ENCODE measurements at regions not wholly inside any gene's neighbourhood (a gene's known extent, or its start where the extent isn't known, plus 50 kb on each side); places are given as distances from the start of the nearest gene placed in this dataset.
A peak's percentile ranks its signal among the peaks of the same experiment; 100 is the strongest.

DNA sequence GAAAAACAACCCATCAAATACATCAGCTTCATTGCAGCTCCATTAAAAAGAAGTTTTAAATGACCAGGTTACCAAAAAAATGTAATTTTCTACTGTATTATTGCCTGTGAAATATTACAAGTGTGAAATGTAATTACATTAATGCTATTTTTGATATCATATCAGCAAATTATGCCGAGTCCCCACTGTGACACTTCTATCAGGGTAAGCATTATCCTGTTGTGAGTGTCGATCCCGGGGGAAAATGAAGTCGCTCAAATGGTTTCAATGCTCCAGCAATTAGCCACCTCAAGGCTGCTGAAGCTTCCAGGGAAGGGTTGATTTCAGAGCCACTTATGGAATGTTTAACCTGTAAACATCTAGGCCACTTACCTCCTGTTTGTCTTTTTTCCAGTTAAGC is 70.4 kb downstream of the RCN1 start:
- no peak for DNase-seq

DNA sequence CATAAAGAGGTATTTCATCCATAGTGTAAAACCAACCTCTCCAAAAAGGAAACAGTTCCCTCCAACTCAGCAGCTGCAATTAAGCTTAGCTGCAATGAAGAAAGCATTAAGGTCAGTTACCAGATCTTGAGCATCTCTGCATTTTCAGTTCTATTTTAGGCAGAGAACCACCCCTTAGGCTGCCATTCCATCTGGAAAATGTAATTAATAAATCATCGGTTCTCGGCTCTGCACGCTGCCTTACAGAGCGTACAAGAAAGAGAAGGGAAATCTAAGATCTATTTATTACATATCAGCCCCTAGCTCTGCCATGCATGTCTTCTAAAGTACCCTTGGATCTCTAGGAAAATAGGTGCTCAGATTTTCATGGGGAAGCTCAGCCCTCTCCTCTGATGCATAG is 71.5 kb downstream of the RCN1 start:
- DNase-seq: no peak

DNA sequence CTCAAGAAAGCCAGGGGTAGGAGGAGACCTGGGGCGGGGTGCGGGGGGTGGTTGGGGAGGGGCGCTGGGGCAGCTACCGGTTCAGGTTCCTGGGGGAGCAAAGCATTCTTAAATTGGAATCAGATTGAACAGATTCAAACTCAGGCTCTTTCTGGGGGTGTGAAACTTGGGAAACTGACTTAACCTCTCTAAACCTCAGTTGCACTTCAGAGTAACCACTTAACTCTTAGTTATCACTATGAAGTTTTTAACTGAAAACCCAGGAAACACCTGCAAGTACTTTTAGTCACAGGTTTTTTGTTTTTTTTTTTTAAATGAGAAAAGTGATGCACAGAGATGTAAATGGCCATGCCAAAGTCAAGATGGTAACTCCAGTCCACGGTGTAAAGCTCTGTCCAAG is 72.0 kb downstream of the RCN1 start:
- no peak for DNase-seq

DNA sequence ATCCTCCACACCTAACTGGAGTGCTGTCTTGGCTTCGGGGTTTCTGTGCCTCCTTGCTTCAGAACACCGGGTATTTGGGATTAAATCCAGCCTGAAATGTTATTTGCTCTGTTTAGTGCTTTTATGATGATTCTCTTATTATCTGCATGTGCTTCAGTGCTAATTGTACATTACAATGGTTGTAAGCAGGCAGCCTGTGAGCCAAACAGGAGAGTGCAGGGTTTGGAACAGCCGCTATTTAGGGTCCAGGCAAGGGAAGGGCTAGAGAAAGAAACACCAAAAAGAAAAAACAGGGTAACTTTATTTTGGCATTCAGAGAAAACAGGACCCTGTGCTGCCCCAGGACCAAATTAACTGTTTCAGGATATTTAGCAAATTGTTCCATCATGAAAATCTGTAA is 72.7 kb downstream of the RCN1 start:
- DNase-seq: no peak

DNA sequence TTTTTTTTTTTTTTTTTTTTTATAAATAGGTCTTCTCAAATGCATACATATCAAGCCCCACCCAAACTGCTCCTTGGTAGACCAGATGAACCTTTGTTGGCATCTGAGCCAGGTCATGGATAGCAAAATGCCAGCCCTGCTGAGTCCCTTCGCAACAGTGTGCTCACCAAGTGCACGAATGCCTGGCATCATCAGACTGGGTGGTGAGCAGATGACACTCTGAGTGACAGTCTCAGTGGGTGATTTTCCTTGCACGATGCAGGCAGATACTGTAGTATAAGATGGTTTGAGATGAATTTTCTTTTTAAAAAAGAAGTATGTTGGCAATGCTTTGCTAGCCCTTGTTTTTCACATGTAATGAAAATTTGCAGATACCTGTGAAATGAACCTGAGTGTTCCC is 74.0 kb downstream of the RCN1 start:
- DNase-seq: no peak

DNA sequence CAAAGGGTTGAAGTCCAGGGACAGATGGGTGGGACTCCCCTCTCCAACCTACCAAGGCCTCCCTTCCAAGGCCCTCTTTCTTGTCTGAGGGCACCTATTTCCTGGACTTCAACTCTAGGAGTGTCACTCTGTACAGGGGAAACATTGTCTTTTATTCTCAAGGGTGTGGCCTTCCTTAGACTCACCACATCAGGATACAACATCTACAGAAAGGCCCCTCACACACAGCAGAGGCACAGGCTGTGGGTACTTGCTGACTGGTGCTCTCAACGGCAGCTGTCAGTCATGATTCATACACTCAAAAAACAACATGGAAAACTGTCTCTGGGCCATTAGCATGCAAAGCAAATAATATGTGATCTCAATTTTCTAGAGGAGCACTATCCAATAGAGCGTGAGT is 78.0 kb downstream of the RCN1 start:
- DNase-seq: no peak

DNA sequence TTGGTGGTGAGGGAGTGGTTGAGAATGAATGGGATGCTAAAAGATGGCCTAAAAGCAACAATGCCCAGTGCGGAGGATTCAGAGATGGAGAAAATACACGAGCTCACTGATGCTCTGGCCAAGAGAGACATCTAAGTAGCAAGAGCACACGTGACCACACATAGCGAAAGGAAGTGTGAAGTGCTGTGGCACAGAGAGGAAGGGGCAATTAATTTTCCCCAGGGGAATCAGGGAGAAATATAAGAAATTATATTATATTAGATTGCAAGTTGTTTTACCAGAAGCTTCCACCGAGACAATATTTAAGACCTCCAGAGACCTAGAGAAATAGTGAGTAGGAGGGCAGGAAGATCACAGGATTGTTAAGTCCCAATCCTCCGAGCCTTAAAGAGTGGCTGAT is 80.6 kb downstream of the RCN1 start:
- DNase-seq: no peak

DNA sequence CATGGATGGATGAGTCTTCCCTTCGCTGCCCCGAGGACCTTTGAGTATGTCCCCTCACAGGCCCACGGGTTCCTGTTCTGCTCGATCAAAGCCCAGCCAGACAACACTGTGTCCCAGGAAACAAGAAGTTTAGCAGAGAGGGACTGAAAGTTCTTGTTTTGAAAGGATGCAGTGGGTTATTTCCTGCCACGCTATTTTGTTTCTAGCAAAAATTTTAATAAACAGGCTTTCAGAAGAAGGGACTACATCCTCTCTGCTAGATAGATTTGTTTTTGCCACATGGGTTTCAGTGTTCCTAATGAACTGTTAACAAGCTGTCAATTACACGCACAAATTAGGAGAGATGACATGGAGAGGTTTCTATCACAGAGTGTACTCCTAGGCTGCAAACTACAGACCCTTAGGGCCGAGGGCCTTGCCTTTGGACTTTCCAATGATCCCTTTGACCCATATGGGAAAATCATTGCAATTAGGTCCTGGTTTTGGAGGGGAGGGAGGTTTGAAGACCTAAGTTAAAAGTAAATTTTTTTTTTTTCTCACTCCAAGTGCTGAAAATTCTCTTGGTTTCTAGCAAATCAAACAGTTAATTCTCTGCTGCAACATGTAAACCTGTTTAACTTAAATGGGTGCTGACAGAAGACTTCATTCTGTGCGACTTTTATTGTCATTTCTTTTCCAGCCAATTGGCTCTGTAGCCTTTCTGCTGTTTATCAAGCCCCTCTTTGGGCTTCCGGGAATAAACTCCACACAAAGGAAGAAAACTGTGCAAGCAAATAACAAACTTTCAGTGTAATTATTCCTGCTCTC is 81.4 kb downstream of the RCN1 start:
- no peak for DNase-seq

DNA sequence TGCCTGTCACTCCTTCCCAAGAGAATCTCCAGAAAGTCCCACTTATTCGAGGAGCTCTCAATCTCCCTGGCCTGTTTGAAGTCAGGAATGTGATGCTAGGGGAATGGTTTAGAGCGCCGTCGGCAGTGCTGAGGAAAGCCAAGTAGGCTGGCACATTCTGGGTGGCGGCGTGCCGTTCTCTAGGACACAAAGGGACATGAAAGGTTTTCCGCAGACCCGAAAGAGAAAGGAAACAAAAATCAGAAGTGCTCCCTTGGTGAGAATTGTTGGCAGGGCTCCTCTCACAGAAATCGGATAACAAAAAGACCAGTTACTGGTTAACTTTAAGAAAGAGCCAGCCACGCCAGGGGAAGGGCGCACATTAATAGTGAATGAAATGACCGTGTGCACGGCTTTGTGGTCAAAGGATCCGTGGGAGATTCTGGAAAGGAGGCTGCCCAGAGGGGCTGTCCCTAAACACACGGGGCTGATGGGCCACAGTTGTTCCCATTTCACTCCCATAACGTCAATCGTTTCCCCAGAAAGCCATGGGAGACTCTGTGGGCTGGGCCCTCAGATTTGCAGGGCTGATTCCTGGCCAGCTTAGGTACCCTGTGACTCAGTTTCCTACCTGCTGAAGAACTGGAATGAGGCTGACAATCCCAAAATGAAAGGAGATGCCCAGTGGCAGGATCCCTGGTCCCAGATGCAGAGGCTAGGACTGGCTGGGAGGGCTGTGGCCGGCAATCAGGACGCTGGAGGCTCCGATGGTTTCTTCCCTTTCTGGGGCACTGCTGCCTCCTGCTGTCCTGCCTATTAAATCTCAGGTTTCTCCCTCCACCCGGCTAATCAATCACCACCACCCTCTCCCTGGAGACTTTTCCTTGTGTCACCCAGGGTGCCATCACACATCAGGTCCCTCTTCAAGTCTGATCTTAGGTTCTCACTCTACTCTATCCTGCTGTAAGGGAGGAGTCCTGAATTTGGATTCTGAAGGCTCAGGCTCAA is 82.3 kb downstream of the RCN1 start:
- DNase-seq: no peak

DNA sequence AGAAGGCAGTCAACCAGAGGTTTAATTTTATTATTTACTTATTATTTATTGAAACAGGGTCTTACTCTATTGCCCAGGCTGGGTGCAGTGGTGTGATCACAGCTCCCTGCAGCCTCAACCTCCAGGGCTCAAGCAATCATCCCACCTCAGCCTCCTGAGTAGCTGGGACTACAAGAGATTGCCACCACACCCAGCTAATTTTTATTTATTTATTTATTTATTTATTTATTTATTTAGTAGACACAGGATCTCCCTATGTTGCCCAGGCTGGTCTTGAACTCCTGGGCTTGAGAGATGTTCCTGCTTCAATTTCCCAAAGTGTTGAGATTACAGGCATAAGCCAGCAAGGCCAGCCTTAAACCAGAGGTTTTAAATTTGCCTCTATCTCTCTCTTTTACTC is 83.1 kb downstream of the RCN1 start:
- no peak for DNase-seq

DNA sequence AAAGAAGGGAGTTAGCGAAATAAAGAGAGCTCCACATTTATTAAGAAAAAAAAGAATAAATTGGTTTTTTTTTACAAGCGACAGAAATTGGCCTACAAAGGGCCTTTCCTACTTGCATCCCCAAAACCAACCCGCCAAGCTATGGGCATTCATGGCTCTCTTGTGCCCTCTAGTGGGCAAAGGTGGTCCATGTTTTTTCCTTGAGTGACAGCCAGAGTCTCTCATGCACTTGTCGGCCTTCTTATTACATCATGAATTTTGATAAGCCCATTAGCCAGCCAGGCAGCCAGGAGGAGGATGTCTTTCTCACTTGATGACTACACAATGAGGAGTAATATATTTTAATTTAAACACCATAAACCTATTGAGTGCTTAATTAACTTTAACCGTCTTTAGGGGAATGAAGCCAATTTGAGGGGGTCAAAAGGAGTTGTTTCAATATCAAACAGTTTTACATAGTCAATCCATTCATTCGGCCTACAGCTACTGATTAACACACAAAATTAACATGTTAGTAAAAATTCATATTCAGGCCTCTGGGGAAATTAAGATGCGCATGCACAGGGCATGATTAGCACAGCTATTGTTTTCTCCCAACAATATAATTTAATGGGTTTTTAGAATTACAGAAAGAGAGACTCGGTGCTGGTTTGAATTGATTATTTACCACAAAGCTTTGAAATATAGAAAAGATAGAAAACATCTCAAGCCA is 85.5 kb downstream of the RCN1 start:
- DNase-seq: peak; percentile 89

DNA sequence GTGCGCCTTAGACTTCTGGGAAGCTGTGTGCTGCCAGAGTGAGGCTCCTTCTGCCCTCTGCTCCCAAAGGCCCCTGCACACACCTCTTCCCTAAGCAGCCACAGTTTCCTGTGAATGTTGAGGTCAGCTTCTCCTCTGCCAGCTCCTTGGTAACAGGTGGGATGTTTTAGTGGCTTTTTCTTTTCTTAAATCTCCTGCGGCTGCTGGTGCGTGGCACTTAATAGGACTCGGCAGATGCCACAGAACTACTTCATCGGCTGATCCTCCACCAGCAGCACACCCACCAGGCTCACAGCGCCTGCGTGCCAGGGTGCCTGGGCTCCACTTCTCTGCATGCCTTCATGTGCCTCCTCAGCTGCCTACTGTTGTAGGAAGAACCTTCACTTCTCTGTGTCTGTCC is 87.8 kb downstream of the RCN1 start:
- no peak for DNase-seq

DNA sequence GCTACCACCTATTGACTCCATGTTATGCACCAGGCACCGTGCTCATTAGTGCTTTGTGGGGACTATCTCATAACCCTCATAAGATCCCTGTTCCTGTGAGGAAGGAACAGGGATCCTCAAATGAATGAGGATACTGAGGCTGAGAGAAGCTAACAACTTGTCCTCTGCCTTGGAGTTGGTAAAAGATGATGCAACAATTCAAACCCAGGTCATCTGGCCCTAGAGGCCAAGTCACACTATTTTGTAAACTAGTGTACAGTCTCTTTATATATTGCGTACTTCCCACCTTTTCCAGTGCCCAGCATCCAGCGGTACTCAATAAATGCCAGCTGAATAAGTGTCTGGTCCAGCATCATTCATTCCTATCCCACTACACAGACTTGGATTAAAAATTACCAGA is 92.6 kb downstream of the RCN1 start:
- no peak for DNase-seq

DNA sequence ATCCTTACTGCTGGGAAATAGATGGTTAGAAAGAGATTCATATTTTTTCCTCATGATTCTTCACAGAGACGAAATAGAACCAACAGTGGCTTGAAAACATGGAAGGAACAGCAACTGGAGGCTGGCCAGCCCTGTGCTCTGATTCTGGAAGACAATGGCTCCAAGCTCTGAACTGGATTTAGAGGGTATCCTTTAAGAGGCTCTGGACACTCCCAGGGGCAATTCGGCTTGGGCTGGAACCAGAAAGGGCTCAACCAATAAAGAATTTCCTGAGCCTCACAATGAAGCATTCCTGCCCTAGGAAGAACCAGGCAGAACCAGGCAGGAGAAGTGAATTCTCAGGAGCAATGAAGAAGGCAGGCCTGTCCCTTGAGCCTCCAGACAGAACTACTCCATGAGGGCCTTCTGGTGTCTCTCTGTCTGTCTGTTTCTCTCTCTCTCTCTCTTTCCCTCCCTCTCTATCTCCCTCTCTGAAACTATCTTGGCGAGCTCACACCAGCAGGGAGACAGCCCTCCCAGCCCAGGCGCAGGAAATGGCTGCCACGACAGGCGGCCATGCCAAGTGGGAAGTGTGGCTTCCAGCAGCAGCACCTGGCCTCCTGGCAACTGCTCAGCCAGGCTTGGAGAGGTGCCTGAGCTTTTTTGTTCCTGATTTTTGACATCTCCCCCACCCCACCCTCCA is 93.3 kb downstream of the RCN1 start:
- DNase-seq: no peak

DNA sequence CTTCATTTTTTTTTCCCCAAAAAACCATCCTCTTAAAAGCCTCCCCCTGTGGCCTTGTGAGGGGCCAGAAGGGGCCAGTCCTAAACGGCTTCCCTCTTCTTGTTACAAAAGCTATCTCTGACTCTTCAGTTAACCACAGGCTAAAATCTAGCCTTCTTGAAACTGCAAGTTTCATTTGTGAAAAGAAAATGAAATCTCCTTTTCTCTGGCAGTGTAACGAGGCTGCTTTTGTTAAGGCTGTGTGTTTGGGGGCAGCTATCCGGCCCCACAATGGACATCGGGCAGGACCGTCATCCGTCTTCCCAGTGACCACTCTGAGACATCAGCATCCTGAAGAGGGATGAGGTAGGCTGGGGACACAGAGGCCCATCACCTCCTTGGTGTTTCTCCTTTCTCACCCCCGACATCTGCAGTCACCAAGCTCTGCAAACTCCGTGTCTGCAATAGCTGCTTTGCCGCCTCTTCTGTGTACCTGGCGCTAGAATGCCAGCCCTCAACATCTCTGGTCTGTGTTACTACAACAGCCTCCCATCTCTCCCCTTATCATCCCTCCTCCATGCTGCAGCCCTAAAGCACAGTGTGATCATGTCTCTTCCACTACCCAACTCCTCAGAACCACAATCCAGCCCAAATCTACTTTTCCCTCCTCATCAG is 94.0 kb downstream of the RCN1 start:
- no peak for DNase-seq

DNA sequence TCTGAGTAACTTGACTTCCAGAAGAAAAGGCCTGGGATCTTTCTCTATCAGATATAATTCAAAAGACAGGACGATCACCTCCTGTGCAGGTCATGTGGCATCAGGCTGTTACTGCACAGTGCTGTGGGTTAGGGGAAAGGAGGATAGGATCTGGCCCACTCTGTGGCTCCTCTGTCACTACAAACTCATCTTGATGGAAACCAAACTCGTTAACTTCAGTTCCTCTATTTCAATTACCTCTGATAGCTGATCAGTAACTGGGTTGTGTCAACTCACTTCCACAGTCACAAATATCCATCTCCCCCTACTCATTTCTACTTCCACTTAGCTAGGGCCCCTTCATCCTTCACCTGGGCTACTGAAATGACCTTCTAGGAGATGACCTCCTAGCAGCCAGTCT is 95.2 kb downstream of the RCN1 start:
- DNase-seq: no peak

DNA sequence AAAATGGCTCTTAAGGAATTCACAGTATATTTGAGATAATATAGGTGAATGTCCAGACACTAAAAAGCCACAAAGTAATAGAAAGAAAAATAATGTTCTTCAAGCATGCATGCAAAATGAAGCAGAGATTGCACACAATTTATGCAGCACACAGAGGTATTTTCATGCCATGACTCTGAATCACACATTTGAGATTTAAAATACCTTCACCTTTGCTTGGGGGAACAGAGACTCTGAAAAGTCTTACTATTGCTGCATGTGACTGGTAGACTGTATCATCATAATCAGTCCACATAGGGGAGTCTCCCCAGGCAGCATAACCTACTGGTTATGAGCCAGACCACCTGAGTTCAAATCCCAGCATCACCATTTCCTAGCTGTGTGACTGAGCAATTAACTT is 96.2 kb downstream of the RCN1 start:
- no peak for DNase-seq

DNA sequence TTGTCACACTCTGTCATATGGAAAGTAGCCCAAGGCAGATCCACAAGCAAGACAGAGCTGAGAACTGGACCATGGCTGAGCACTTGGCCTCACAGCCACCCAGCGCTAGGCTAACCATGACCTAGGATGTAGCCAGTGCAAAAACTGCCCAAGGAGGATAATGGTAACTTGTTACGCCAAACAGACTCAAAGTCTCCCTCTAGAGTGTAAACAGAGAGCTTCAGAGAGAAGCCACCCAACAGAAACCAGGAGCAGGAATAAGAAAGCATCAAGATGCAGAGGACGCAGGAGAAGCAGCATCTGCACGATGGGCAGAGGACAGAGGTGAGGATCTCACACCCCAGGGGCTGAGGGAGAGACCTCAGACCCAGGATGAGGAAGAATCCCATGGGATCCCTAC is 97.9 kb downstream of the RCN1 start:
- DNase-seq: no peak

DNA sequence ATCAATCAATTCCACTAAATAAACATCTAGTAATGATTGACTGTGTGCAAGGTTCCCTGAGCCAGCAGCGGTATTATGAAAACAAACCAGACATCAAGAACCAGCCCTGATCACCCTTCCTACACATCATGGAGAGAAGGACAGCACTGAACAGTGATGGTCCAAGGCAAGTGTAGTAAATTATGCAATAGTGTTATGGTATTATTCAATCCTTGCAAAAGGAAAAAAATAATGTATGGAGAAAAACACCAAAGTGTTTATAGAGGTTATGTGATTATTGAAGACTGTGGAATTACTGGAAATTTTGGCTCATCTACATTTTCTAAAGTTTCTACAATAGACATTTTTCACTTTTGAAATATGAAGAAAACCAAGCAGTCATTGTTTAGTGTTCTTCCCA is 105.3 kb downstream of the RCN1 start:
- DNase-seq: no peak

DNA sequence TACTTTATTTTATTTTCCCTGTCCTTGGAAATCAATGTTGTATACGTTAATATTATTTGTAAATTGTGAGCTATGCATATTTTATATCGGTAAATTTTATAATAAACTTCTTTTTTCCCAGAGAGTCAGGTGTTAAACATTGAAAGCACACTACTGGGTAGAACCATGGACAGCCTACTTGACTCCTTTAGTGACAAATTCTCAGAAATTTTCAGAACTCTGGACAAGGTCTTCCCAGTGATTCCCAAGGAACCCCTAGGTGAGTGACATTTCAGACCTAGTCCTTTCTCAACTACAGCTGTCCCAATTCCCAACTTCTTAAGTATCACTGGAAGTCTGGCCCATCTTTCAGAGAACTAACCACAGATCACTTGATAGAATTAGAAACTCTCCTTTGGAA is 107.2 kb downstream of the RCN1 start:
- no peak for DNase-seq

DNA sequence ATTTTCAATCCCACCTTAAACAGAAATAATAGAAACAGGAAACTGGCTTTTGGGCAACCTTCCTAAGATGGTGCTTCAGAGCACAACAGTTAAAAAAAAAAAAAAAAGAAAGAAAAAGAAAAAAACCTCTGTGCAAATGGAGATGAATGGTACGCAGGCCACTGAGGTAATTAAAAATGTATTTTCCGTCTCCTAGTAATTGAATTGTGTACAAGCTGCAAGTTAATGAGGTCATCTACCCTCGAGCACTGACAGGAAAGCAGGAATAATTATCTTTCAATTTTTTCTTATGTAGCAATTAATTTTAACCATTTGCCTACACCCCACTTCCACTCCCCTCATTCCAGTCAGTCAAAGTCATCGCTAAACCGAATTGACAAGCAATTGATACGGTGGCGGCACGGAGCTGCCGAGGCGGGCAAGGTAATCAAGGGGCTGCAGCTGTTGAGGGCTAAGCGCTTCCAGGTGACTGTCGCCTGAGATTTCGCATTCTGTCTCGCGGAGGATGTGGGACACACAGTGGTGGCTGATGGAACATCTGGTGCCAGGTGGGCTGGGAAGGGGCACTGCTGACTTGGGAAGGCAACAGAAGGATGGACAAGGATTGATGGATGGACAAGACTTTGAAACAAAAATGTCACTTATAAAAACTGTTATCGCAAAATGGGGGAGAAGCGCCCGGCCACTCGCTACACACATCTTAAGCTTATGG is 109.4 kb downstream of the RCN1 start:
- no peak for DNase-seq

DNA sequence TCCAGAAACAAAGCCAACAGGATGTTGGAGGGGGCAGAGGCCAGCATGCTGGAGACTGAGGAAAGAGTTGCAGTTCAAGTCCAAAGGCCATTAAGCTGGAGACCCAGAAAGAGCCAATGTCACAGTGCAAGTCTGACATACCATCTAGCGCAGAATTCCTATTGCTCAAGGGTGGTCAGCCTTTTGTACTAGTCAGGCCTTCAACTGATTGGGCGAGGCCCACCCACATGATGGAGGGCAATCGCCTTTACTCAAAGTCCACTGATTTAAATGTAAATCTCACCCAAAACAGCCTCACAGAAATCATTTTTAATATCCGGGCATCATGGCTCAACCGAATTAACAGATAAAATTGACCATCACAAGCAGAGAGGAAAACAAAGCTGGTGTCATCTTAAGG is 113.9 kb downstream of the RCN1 start:
- no peak for DNase-seq
